ENCODE measurements at regions not wholly inside any gene's neighbourhood (a gene's known extent, or its start where the extent isn't known, plus 50 kb on each side); places are given as distances from the start of the nearest gene placed in this dataset.
"Not testable (repeated sequence)": the region's sequence is repeated elsewhere in the genome, so short reads cannot be mapped to it uniquely, and the experiment has no call there.

- no peaks in the 10 kb centered on the region for H3K27me3 ChIP-seq
- H3K4me1 ChIP-seq, result peaks cover 0 to 6% (median 0%) of the 10 kb centered on the region in 3 donors
- intact Hi-C loops (cut with DNase I), result no loop called here
- no peak overlapping the region for H3K27ac ChIP-seq
- H3K9me3 ChIP-seq, result no peaks in the 10 kb centered on the region
- no peak overlapping the region for H3K4me3 ChIP-seq
- H3K36me3 ChIP-seq, result peaks cover 0 to 24% (median 0%) of the 10 kb centered on the region in 3 donors
- TF ChIP-seq CTCF (IDR thresholded peaks at IDR 0.05), result no peak
- TF ChIP-seq POLR2A (IDR thresholded peaks at IDR 0.05), result no peak
- WGBS, 2 donors, result 90 to 94% methylated on average over 8 of the region's 8 CpGs
- no peak for DNase-seq
These were observed 92.2 kb upstream of the SAMD11 start for GRCh38 chr1:831522-831921.

- H3K27ac ChIP-seq, result no peak overlapping the region
- peaks cover 0 to 5% (median 0%) of the 10 kb centered on the region in 3 donors for H3K4me1 ChIP-seq
- TF ChIP-seq POLR2A (IDR thresholded peaks at IDR 0.05), result no peak
- TF ChIP-seq CTCF (IDR thresholded peaks at IDR 0.05), result no peak
- no peak overlapping the region for H3K4me3 ChIP-seq
- no peaks in the 10 kb centered on the region for H3K27me3 ChIP-seq
- H3K9me3 ChIP-seq, result no peaks in the 10 kb centered on the region
- WGBS, 2 donors, result 71 to 79% methylated on average over 12 to 13 of the region's 13 CpGs
- H3K36me3 ChIP-seq, result peaks cover 0 to 24% (median 0%) of the 10 kb centered on the region in 3 donors
- DNase-seq, result no peak
- intact Hi-C loops (cut with DNase I), result no loop called here
These were observed 91.6 kb upstream of the SAMD11 start for GRCh38 chr1:832136-832535.

GRCh38 chr1:833226-833625 lies 90.5 kb upstream of the SAMD11 start:
- 68 to 92% methylated on average over 3 of the region's 3 CpGs for WGBS, 2 donors

GRCh38 chr1:835509-835908 lies 88.2 kb upstream of the SAMD11 start:
- H3K27ac ChIP-seq; H3K4me1 ChIP-seq; H3K9me3 ChIP-seq; H3K4me3 ChIP-seq; DNase-seq; intact Hi-C loops (cut with DNase I); H3K27me3 ChIP-seq: not testable (repeated sequence)
- H3K36me3 ChIP-seq, result peaks cover 0 to 24% (median 0%) of the 10 kb centered on the region in 3 donors
- WGBS, 2 donors, result 40% methylated on average over 1 of the region's 10 CpGs; no CpG with 5 or more reads in 1 of the 2 donors

More at GRCh38 chr1:833226-833625, 90.5 kb upstream of the SAMD11 start:
- peaks cover 0 to 24% (median 0%) of the 10 kb centered on the region in 3 donors for H3K36me3 ChIP-seq
- H3K27me3 ChIP-seq; intact Hi-C loops (cut with DNase I); DNase-seq; H3K9me3 ChIP-seq; H3K4me3 ChIP-seq; H3K27ac ChIP-seq; H3K4me1 ChIP-seq: not testable (repeated sequence)

- H3K9me3 ChIP-seq; H3K27me3 ChIP-seq; intact Hi-C loops (cut with DNase I); H3K4me3 ChIP-seq; H3K4me1 ChIP-seq; H3K27ac ChIP-seq; DNase-seq: not testable (repeated sequence)
- H3K36me3 ChIP-seq, result peaks cover 0 to 28% (median 0%) of the 10 kb centered on the region in 3 donors
- WGBS, 2 donors, result 79 to 84% methylated on average over 4 to 5 of the region's 5 CpGs
These were observed 86.1 kb upstream of the SAMD11 start for GRCh38 chr1:837601-838000.

GRCh38 chr1:838291-838690 lies 85.4 kb upstream of the SAMD11 start:
- WGBS, 2 donors, result 74 to 81% methylated on average over 5 of the region's 5 CpGs
- H3K27ac ChIP-seq; intact Hi-C loops (cut with DNase I): not testable (repeated sequence)

GRCh38 chr1:840592-840991 lies 83.1 kb upstream of the SAMD11 start:
- H3K27ac ChIP-seq; H3K4me3 ChIP-seq; intact Hi-C loops (cut with DNase I); H3K9me3 ChIP-seq; H3K4me1 ChIP-seq; DNase-seq; H3K27me3 ChIP-seq: not testable (repeated sequence)
- H3K36me3 ChIP-seq, result peaks cover 0 to 22% (median 0%) of the 10 kb centered on the region in 3 donors
- 86 to 89% methylated on average over 6 of the region's 6 CpGs for WGBS, 2 donors

More at GRCh38 chr1:838291-838690, 85.4 kb upstream of the SAMD11 start:
- H3K9me3 ChIP-seq, H3K27me3 ChIP-seq, H3K4me1 ChIP-seq, DNase-seq, H3K4me3 ChIP-seq: not testable (repeated sequence)
- H3K36me3 ChIP-seq, result peaks cover 0 to 28% (median 0%) of the 10 kb centered on the region in 3 donors

- H3K27me3 ChIP-seq; DNase-seq; H3K4me3 ChIP-seq; H3K9me3 ChIP-seq; intact Hi-C loops (cut with DNase I); H3K27ac ChIP-seq; H3K4me1 ChIP-seq: not testable (repeated sequence)
- H3K36me3 ChIP-seq, result peaks cover 0 to 22% (median 0%) of the 10 kb centered on the region in 3 donors
- WGBS, 2 donors, result 80 to 84% methylated on average over 6 to 8 of the region's 15 CpGs
These were observed 81.9 kb upstream of the SAMD11 start for GRCh38 chr1:841671-842425.

GRCh38 chr1:842799-843198 lies 80.9 kb upstream of the SAMD11 start:
- intact Hi-C loops (cut with DNase I); DNase-seq; H3K4me1 ChIP-seq; H3K4me3 ChIP-seq; H3K27ac ChIP-seq; H3K27me3 ChIP-seq; H3K9me3 ChIP-seq: not testable (repeated sequence)
- 74 to 91% methylated on average over 3 to 9 of the region's 10 CpGs for WGBS, 2 donors
- H3K36me3 ChIP-seq, result peaks cover 0 to 22% (median 0%) of the 10 kb centered on the region in 3 donors

GRCh38 chr1:843946-844345 lies 79.8 kb upstream of the SAMD11 start:
- H3K27ac ChIP-seq; H3K4me1 ChIP-seq; H3K27me3 ChIP-seq; H3K4me3 ChIP-seq; H3K9me3 ChIP-seq; intact Hi-C loops (cut with DNase I); DNase-seq: not testable (repeated sequence)
- WGBS, 2 donors, result 78 to 88% methylated on average over 4 to 5 of the region's 5 CpGs
- peaks cover 0 to 22% (median 0%) of the 10 kb centered on the region in 3 donors for H3K36me3 ChIP-seq

Measured in esophagus squamous epithelium (tissue), 5 donors.